HCT116 (cell line): ENCODE measurements at regions not wholly inside any gene's neighbourhood (a gene's known extent, or its start where the extent isn't known, plus 50 kb on each side); places are given as distances from the start of the nearest gene placed in this dataset.

Source experiments
- ATAC-seq: fragments of 200-7000 bp; cut with Tn5 transposase; 2 replicates; pipeline ENCODE4 v1.9.1; 2020; ENCODE audit warnings: mild to moderate bottlenecking, moderate library complexity
- BruUV-seq: library from RNA; stranded (reverse); fragments of 400-500 nt; replicated peaks from 2 replicates; lab custom pipeline; 2021; lab: Mats Ljungman, UMichigan
- CTCF ChIA-PET: fragments of 300-600 bp; sonication (Branson Sonifier 250); formaldehyde crosslinking; loops from one replicate; lab custom pipeline; 2021; ENCODE audit warnings: antibody characterized with exemption; lab: Charles Lee
- POLR2A ChIA-PET: fragments of 300-600, 350-600 bp; sonication (Branson Sonifier 250); formaldehyde crosslinking; loops from one replicate; lab custom pipeline; 2021; ENCODE audit warnings: antibody characterized with exemption; lab: Charles Lee
- RAD21 ChIA-PET, 2 experiments: fragments of 300-600 bp; sonication (Branson Sonifier 250); formaldehyde crosslinking; loops; one replicate each; lab custom pipeline; 2023; ENCODE audit warnings: low total read pairs in 2 of 2; ENCODE audit not compliant: uncharacterized antibody in 2 of 2, unreplicated experiment in 2 of 2, low non-redundant PET in 1 of 2; lab: Charles Lee
- DNase-seq: peaks from one replicate; pipeline ENCODE4 v3.0.0-alpha.2; 2010; ENCODE audit warnings: low read depth, low spot score
- H2AFZ ChIP-seq: fragments of 200-600 bp; shearing (Covaris generic), sonication (generic); 2 replicates; pipeline ENCODE4 v1.6.1; 2017; ENCODE audit warnings: low read depth, mixed run types, mixed read lengths, antibody characterized with exemption, low read length; ENCODE audit not compliant: poor library complexity, severe bottlenecking
- H3K27ac ChIP-seq: 2 replicates; pipeline ENCODE4 v1.5.1; 2012; ENCODE audit warnings: low read depth, low read length
- H3K27me3 ChIP-seq: fragments of 200-600 bp; sonication (generic); 2 replicates; pipeline ENCODE4 v1.6.1; 2016; ENCODE audit warnings: mixed run types, low read length, mixed read lengths; ENCODE audit not compliant: insufficient read depth
- H3K36me3 ChIP-seq, 2 experiments: fragments of 200-500 bp in 1 of 2; fragments of 200-600 bp in 1 of 2; sonication (Bioruptor generic) in 1 of 2; sonication (generic) in 1 of 2; 2 replicates each; pipeline versions ENCODE4 v1.5.1 to v1.6.1; 2014 to 2016; ENCODE audit warnings: low read length in 2 of 2, inconsistent platforms in 1 of 2, mixed read lengths in 1 of 2, mixed run types in 1 of 2; ENCODE audit not compliant: insufficient read depth in 2 of 2, control insufficient read depth in 1 of 2
- H3K4me1 ChIP-seq, 2 experiments: fragments of 200-600 bp in 1 of 2; sonication (generic) in 1 of 2; 2 replicates each; pipeline versions ENCODE4 v1.5.1 to v1.6.1; 2012 to 2017; ENCODE audit warnings: low read length in 2 of 2, inconsistent platforms in 1 of 2, mild to moderate bottlenecking in 1 of 2, mixed read lengths in 1 of 2, mixed run types in 1 of 2, moderate library complexity in 1 of 2; ENCODE audit not compliant: insufficient read depth in 2 of 2, control insufficient read depth in 1 of 2
- H3K4me2 ChIP-seq: fragments of 200-600 bp; sonication (generic); 2 replicates; pipeline ENCODE4 v1.6.1; 2017; ENCODE audit warnings: mixed run types, low read length, mixed read lengths
- H3K4me3 ChIP-seq, 2 experiments: fragments of 200-600 bp in 1 of 2; sonication (generic) in 1 of 2; replicated peaks in 1 of 2; 2 replicates each; pipeline ENCODE4 v1.5.1; 2011 to 2016; ENCODE audit warnings: low read length in 2 of 2, control low read depth in 1 of 2, low read depth in 1 of 2, mild to moderate bottlenecking in 1 of 2, mixed read lengths in 1 of 2, mixed run types in 1 of 2
- H3K79me2 ChIP-seq: fragments of 200-600 bp; sonication (generic); 2 replicates; pipeline ENCODE4 v1.6.1; 2017; ENCODE audit warnings: mild to moderate bottlenecking, mixed run types, low read length, moderate library complexity, mixed read lengths; ENCODE audit not compliant: insufficient read depth
- H3K9ac ChIP-seq: fragments of 200-600 bp; sonication (generic); 2 replicates; pipeline ENCODE4 v1.6.1; 2016; ENCODE audit warnings: low read length, mixed read lengths
- H3K9me2 ChIP-seq: fragments of 200-600 bp; sonication (generic), shearing (Covaris generic); 2 replicates; pipeline ENCODE4 v1.6.1; 2017; ENCODE audit warnings: mixed run types, mild to moderate bottlenecking, moderate library complexity; ENCODE audit not compliant: insufficient read depth
- H3K9me3 ChIP-seq, 2 experiments: fragments of 200-500 bp in 1 of 2; fragments of 200-600 bp in 1 of 2; sonication (Bioruptor generic) in 1 of 2; sonication (generic) in 1 of 2; 2 replicates each; pipeline ENCODE4 v1.6.1; 2014 to 2017; ENCODE audit warnings: low read length in 2 of 2, mixed read lengths in 2 of 2, inconsistent platforms in 1 of 2, low read depth in 1 of 2, mild to moderate bottlenecking in 1 of 2, mixed run types in 1 of 2, moderate library complexity in 1 of 2; ENCODE audit not compliant: control insufficient read depth in 1 of 2, insufficient read depth in 1 of 2
- H4K20me1 ChIP-seq: fragments of 200-600 bp; sonication (generic), shearing (Covaris generic); 2 replicates; pipeline ENCODE4 v1.6.1; 2017; ENCODE audit warnings: mixed run types, mild to moderate bottlenecking, moderate library complexity; ENCODE audit not compliant: insufficient read depth
- CEBPB ChIP-seq: IDR thresholded peaks from 2 replicates; pipeline ENCODE4 v1.6.1; 2012; ENCODE audit warnings: low read depth
- EZH2 ChIP-seq: fragments of 200-600 bp; sonication (generic); IDR thresholded peaks from 2 replicates; pipeline ENCODE4 v1.6.1; 2017; ENCODE audit warnings: antibody characterized with exemption, mixed run types
- EZH2phosphoT487 ChIP-seq: fragments of 200-600 bp; IDR thresholded peaks from 2 replicates; pipeline ENCODE4 v1.6.1; 2018; ENCODE audit warnings: antibody characterized with exemption, borderline replicate concordance
- FOSL1 ChIP-seq: IDR thresholded peaks from 2 replicates; pipeline ENCODE4 v1.6.1; 2012; ENCODE audit warnings: low read depth
- POLR2A ChIP-seq: IDR thresholded peaks from 2 replicates; pipeline ENCODE4 v1.7.0; 2011; ENCODE audit warnings: borderline replicate concordance; ENCODE audit not compliant: insufficient read depth, insufficient read length; ENCODE audit errors: extremely low read depth
- SIN3A ChIP-seq: IDR thresholded peaks from 2 replicates; pipeline ENCODE4 v1.6.1; 2012; ENCODE audit warnings: low read depth
- YY1 ChIP-seq: IDR thresholded peaks from 2 replicates; pipeline ENCODE4 v1.6.1; 2011; ENCODE audit warnings: low read length, low read depth, moderate library complexity, mild to moderate bottlenecking; ENCODE audit not compliant: insufficient replicate concordance; ENCODE audit errors: extremely low read depth
- intact Hi-C: fragments of 100-400 bp; cut with micrococcal nuclease; formaldehyde crosslinking; loops from 2 replicates; pipeline ENCODE4 v1.10.0; 2022
- TF ChIP-seq, protein P1 (sequence below): IDR thresholded peaks from 2 replicates; pipeline ENCODE4 v1.6.1; 2012
- TF ChIP-seq, protein P2 (sequence below): IDR thresholded peaks from 2 replicates; pipeline ENCODE4 v1.6.1; 2012; ENCODE audit warnings: low read depth

DNA sequence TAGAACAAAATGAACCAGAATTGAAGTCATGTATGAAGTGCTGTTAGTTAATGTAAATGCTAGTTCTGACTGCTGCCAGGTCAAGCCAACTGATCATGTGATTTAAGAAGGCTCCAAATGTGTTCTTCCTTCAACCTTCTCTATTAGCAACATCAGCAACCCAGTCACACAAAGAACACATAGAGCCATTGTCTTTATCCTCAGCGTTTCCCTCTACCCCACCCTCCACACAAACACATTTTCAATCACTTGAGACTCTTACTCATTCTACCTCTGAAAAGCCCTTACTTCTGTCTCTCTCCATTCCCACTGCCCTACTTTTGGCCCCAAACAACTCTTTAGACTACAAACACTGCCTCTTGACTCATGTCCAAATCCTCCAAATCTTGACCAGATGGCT, 89.7 kb upstream of the KDR start (continued):
- TF ChIP-seq YY1 = no peak
- TF ChIP-seq FOSL1 = no peak
- TF ChIP-seq EZH2 = no peak
- no peak for TF ChIP-seq POLR2A
- TF ChIP-seq, protein P1, sequence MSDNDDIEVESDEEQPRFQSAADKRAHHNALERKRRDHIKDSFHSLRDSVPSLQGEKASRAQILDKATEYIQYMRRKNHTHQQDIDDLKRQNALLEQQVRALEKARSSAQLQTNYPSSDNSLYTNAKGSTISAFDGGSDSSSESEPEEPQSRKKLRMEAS = no peak

DNA sequence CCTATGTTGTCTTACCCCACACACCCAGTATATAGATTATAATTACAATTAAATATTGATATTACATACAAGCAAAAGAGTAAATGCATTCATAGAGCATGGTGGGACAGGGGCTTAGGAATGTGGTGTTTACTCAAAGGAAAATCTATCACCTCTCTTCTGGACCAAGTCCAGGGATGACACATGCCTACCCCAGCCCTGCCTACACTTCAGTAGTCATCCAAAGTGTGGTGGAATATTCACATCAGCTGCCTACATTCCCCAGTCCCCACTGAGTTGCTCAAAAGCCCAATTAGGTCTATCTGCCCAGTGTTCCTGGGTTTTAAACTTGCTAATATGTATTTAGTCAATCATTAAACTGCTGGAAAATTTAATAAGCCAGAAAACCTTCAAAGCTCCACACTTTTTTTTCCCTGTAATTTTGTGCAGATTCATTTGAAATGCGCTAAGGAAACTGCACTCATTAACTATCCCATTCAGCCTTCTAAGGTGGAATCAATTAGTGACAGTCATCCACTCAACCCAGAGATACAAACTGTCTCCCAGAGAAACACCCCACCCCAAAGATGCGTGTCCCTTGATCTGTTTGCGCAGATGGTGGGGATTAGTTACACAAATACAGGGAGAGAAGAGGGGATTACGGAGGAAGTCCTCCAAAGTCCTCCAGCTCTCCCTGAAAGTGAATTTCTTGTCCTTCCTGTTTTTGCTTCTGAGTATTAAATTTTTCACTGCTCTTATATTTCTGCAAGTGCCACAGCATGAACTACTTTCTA, 91.7 kb upstream of the KDR start:
- Histone ChIP-seq H3K27ac (no peak overlapping the region), H3K27me3 (no peaks in the 10 kb centered on the region), H3K4me2 (no peak overlapping the region), H3K9me2 (no peaks in the 10 kb centered on the region), H3K4me3 (no peak overlapping the region), H3K4me1 (peaks cover 0 to 3% of the 10 kb centered on the region in 2 experiments; a peak in 1 of 4 replicates), H4K20me1 (no peaks in the 10 kb centered on the region), H3K9ac (no peak overlapping the region), H3K36me3 (no peaks in the 10 kb centered on the region), H2AFZ (no peak overlapping the region), H3K79me2 (no peaks in the 10 kb centered on the region), H3K9me3 (no peaks in the 10 kb centered on the region)
- TF ChIP-seq YY1 (no peak), SIN3A (no peak), EZH2phosphoT487 (no peak), CEBPB (no peak)
- TF ChIP-seq, protein P1 = no peak
- TF ChIP-seq, protein P2, sequence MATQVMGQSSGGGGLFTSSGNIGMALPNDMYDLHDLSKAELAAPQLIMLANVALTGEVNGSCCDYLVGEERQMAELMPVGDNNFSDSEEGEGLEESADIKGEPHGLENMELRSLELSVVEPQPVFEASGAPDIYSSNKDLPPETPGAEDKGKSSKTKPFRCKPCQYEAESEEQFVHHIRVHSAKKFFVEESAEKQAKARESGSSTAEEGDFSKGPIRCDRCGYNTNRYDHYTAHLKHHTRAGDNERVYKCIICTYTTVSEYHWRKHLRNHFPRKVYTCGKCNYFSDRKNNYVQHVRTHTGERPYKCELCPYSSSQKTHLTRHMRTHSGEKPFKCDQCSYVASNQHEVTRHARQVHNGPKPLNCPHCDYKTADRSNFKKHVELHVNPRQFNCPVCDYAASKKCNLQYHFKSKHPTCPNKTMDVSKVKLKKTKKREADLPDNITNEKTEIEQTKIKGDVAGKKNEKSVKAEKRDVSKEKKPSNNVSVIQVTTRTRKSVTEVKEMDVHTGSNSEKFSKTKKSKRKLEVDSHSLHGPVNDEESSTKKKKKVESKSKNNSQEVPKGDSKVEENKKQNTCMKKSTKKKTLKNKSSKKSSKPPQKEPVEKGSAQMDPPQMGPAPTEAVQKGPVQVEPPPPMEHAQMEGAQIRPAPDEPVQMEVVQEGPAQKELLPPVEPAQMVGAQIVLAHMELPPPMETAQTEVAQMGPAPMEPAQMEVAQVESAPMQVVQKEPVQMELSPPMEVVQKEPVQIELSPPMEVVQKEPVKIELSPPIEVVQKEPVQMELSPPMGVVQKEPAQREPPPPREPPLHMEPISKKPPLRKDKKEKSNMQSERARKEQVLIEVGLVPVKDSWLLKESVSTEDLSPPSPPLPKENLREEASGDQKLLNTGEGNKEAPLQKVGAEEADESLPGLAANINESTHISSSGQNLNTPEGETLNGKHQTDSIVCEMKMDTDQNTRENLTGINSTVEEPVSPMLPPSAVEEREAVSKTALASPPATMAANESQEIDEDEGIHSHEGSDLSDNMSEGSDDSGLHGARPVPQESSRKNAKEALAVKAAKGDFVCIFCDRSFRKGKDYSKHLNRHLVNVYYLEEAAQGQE = no peak
- RAD21 ChIA-PET = no interaction called here
- POLR2A ChIA-PET = no interaction called here
- DNase-seq = no peak
- intact Hi-C loops = no loop called here
- no peak for ATAC-seq
- CTCF ChIA-PET = no interaction called here
- BruUV-seq = no TSS peak
